Renal cortical epithelial cell (primary cell): ENCODE measurements at regions not wholly inside any gene's neighbourhood (a gene's known extent, or its start where the extent isn't known, plus 50 kb on each side); places are given as distances from the start of the nearest gene placed in this dataset.
"Not testable (repeated sequence)": the region's sequence is repeated elsewhere in the genome, so short reads cannot be mapped to it uniquely, and the experiment has no call there.

Source experiments
- DNase-seq: peaks from one replicate; pipeline ENCODE4 v3.0.0-alpha.2; 2011; ENCODE audit warnings: low read depth

GRCh38 chr1:163574119-163574518 is 252.4 kb downstream of the NUF2 start:
- no peak for DNase-seq

- no peak for DNase-seq
These were observed 259.2 kb downstream of the NUF2 start for GRCh38 chr1:163580926-163581325.

GRCh38 chr1:163583661-163584181 is 262.0 kb downstream of the NUF2 start:
- peak; percentile 3 for DNase-seq

GRCh38 chr1:163585796-163586195 is 264.0 kb downstream of the NUF2 start:
- no peak for DNase-seq

GRCh38 chr1:163588796-163589195 is 267.0 kb downstream of the NUF2 start:
- DNase-seq: no peak

- no peak for DNase-seq
These were observed 268.0 kb downstream of the NUF2 start for GRCh38 chr1:163589735-163590134.

- not testable (repeated sequence) for DNase-seq
These were observed 269.4 kb downstream of the NUF2 start for GRCh38 chr1:163591131-163591530.

- not testable (repeated sequence) for DNase-seq
These were observed 270.9 kb downstream of the NUF2 start for GRCh38 chr1:163592623-163593022.

GRCh38 chr1:163596106-163596505 is 274.4 kb downstream of the NUF2 start:
- DNase-seq: not testable (repeated sequence)

- peak; percentile 2 for DNase-seq
These were observed 274.9 kb downstream of the NUF2 start for GRCh38 chr1:163596541-163597258.

- no peak for DNase-seq
These were observed 282.6 kb downstream of the NUF2 start for GRCh38 chr1:163604321-163604720.

GRCh38 chr1:163604896-163605295 is 283.1 kb downstream of the NUF2 start:
- DNase-seq: no peak

GRCh38 chr1:163608979-163609378 is 287.2 kb downstream of the NUF2 start:
- no peak for DNase-seq

GRCh38 chr1:163609858-163610257 is 288.1 kb downstream of the NUF2 start:
- no peak for DNase-seq

- no peak for DNase-seq
These were observed 288.7 kb downstream of the NUF2 start for GRCh38 chr1:163610486-163610885.

GRCh38 chr1:163614361-163614760 is 292.6 kb downstream of the NUF2 start:
- no peak for DNase-seq

GRCh38 chr1:163628034-163628773 is 306.4 kb downstream of the NUF2 start:
- DNase-seq: no peak

- DNase-seq: no peak
These were observed 310.5 kb downstream of the NUF2 start for GRCh38 chr1:163632269-163632668.

GRCh38 chr1:163633366-163633765 is 311.6 kb downstream of the NUF2 start:
- DNase-seq: no peak

GRCh38 chr1:163645676-163646075 is 323.9 kb downstream of the NUF2 start:
- DNase-seq: not testable (repeated sequence)

- no peak for DNase-seq
These were observed 328.9 kb downstream of the NUF2 start for GRCh38 chr1:163650624-163651023.

- DNase-seq: no peak
These were observed 330.7 kb downstream of the NUF2 start for GRCh38 chr1:163652441-163652840.

GRCh38 chr1:163655565-163655964 is 333.8 kb downstream of the NUF2 start:
- no peak for DNase-seq
